ENCODE measurements at regions not wholly inside any gene's neighbourhood (a gene's known extent, or its start where the extent isn't known, plus 50 kb on each side); places are given as distances from the start of the nearest gene placed in this dataset.

DNA sequence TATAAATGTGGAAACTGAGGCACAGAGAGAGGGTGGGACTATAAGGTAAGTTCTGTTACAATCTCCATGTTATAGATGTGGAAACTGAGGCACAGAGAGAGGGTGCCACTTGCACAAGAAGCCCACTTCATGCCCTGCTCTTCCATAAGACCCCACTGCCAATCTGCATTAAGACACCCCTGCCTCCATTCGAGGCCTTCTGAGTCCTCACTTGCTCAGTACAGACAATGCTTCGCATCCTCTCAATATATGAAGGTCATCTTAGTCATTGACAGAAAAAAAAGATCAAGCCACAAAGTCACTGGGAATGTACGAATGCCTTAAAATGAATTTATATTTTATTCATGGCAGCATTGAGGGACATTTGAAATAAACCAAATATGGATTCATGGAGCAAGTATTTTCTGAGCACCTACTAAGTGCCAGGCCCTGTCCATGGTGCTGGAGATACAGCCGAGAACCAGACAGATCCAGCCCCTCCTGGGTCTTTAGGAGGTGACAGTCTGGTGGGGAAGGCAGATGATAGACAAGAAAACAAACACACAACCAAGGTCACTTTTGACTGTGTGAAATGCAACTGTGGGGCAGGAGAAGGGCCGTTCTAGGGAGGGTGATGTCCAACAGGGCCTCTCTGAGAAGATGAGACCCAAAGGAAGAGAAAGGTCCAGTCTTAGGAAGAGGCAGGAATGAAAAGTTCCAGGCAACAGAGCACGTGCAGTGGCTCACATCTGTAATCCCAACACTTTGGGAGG is 92.5 kb upstream of the PTPN1 start:
- Histone ChIP-seq H3K36me3 (no peaks in the 10 kb centered on the region), H3K4me1 (peaks cover 14 to 31% (median 21%) of the 10 kb centered on the region in 3 donors), H3K27ac (no peak overlapping the region), H3K4me3 (no peak overlapping the region), H3K9me3 (no peaks in the 10 kb centered on the region), H3K27me3 (no peaks in the 10 kb centered on the region)
- intact Hi-C loops (cut with DNase I) = no loop called here
- FAIRE-seq = no peak
- DNase-seq = no peak
- TF ChIP-seq, protein P1, sequence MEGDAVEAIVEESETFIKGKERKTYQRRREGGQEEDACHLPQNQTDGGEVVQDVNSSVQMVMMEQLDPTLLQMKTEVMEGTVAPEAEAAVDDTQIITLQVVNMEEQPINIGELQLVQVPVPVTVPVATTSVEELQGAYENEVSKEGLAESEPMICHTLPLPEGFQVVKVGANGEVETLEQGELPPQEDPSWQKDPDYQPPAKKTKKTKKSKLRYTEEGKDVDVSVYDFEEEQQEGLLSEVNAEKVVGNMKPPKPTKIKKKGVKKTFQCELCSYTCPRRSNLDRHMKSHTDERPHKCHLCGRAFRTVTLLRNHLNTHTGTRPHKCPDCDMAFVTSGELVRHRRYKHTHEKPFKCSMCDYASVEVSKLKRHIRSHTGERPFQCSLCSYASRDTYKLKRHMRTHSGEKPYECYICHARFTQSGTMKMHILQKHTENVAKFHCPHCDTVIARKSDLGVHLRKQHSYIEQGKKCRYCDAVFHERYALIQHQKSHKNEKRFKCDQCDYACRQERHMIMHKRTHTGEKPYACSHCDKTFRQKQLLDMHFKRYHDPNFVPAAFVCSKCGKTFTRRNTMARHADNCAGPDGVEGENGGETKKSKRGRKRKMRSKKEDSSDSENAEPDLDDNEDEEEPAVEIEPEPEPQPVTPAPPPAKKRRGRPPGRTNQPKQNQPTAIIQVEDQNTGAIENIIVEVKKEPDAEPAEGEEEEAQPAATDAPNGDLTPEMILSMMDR (IDR thresholded peaks at IDR 0.05) = no peak
- no peak for ATAC-seq
- 70 to 74% methylated on average over 6 of the region's 6 CpGs for WGBS, 2 donors

DNA sequence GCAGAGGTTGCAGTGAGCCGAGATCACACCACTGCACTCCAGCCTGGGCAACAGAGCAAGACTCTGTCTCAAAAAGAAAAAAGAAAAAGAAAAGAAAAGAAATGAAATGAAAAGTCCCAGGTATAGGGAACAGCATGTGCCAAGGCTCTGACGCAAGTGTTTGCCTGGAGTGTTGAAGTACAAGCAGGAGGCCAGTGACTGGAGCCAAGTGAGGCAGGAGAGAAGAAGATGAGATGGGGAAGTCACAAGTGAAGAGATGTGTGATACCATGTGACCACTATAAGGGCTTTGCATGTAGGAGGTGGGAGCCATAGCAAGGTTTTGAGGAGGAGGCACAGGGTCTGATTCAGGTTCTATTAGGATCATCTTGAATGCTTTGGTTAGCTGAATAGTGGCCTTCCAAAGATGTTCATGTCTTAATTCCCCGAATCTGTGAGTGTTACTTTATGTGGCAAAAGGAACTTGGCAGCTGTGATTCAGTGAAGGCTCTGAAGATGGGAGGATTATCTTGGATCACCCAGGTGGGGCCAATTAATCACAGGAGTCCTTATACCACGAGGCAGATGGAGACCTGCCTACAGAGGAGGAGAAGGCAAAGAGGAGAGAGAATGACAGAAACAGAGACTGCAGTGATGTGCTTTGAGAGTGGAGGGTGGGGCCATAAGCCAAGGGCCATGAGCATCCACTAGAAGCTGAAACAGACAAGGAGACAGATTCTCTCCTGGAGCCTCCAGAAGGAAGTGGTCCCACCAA is 91.1 kb upstream of the PTPN1 start:
- H3K27me3 ChIP-seq = no peaks in the 10 kb centered on the region
- intact Hi-C loops (cut with DNase I) = no loop called here

DNA sequence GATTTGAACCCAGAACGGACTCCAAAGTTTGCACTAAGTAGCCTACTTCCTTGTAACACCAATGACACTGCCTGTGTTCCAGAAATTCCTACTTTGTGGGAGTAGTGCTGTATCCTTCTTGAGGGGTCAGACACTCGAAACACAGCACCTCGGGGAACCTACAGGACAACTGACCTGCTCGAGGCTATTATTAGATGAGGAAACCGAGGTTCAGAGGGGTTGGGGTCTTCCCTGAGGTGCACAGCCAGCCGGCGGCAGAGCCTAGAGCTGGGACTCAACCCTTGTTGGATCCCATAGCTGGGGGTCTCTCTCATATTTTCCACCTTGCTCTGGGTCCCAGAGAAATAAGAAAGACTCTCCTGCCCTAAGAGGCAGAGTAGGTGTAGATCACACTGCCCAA is 89.8 kb upstream of the PTPN1 start:
- no peak overlapping the region for H3K27ac ChIP-seq

More for the DNA sequence above, 91.1 kb upstream of the PTPN1 start:
- FAIRE-seq (no peak), ATAC-seq (no peak), DNase-seq (no peak)
- no peaks in the 10 kb centered on the region for H3K9me3 ChIP-seq
- H3K36me3 ChIP-seq = no peaks in the 10 kb centered on the region
- no peak overlapping the region for H3K27ac ChIP-seq
- 84 to 85% methylated on average over 4 of the region's 4 CpGs for WGBS, 2 donors
- TF ChIP-seq, protein P1 (IDR thresholded peaks at IDR 0.05) = no peak
- H3K4me1 ChIP-seq = peaks cover 20 to 44% (median 25%) of the 10 kb centered on the region in 3 donors
- H3K4me3 ChIP-seq = no peak overlapping the region

DNA sequence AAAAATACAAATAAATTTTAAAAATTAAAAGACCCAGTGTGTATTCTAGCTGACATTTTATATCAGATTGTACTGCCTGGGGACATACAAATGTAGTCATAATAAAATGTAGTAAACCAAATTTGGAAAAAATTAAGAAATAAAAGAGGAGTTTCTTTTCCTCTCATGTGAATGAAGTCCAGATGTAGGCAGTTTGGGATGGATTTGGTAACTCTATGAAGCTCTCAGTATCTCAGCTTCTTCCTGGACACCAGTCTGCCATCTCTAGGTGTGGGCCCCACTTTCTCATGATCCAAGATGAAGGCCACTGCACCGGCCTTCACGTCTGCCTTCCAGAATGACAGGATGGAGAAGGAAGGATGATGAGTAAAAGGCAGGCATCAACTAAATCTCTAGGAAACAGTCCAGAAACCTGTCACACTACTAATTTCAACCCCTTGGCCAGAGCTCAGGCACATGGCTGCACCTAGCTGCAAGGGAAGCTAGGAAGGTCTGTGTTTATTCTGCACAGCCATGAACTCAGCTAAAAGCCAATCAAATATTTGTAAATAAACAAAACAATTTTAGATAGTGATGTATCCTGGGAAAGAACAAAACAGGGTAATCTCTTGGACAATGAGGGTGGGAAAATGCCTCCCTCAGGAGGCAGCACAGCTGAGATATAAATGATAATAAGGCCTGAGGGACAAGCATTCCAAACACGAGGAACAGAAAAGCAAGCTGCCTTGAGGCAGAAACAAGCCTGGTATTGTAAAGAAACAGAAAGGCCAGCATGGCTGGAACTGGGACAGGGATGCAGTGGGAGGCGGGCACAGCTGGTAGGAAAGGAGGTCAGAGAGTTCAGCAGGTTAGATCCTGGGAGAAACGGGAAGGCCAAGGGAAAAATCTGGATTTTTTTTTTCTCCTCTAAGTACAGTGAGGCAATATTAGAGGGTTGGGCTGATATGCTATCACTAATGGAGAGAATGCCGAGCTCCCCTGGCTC is 88.5 kb upstream of the PTPN1 start:
- 88 to 90% methylated on average over 6 of the region's 6 CpGs for WGBS, 2 donors
- Histone ChIP-seq H3K27ac (peak overlapping the region in 1 of 4 donors; percentile 71), H3K4me1 (peaks cover 6 to 22% (median 8%) of the 10 kb centered on the region in 3 donors), H3K9me3 (no peaks in the 10 kb centered on the region), H3K36me3 (no peaks in the 10 kb centered on the region), H3K4me3 (no peak overlapping the region), H3K27me3 (no peaks in the 10 kb centered on the region)
- no peak for ATAC-seq
- TF ChIP-seq, protein P1 (IDR thresholded peaks at IDR 0.05) = no peak
- intact Hi-C loops (cut with DNase I) = no loop called here
- no peak for FAIRE-seq
- no peak for DNase-seq

More for the DNA sequence above, 89.8 kb upstream of the PTPN1 start:
- FAIRE-seq (no peak), DNase-seq (no peak), ATAC-seq (no peak)
- Histone ChIP-seq H3K4me1 (peaks cover 14 to 31% (median 16%) of the 10 kb centered on the region in 3 donors), H3K27me3 (no peaks in the 10 kb centered on the region), H3K36me3 (no peaks in the 10 kb centered on the region), H3K4me3 (no peak overlapping the region), H3K9me3 (no peaks in the 10 kb centered on the region)
- TF ChIP-seq, protein P1 (IDR thresholded peaks at IDR 0.05) = no peak
- intact Hi-C loops (cut with DNase I) = no loop called here
- WGBS, 2 donors = 89 to 92% methylated on average over 7 of the region's 7 CpGs

Measured in pancreas (tissue), 10 donors.